SH-SY5Y (cell line): ENCODE measurements at regions not wholly inside any gene's neighbourhood (a gene's known extent, or its start where the extent isn't known, plus 50 kb on each side); places are given as distances from the start of the nearest gene placed in this dataset.

ENCODE experiments used
- GATA2 ChIP-seq: IDR thresholded peaks from 2 replicates; pipeline ENCODE4 v1.6.1; 2011; ENCODE audit warnings: mild to moderate bottlenecking, low read depth, low read length
- GATA3 ChIP-seq: IDR thresholded peaks from 2 replicates; pipeline ENCODE4 v1.6.1; 2011; ENCODE audit warnings: low read depth, mild to moderate bottlenecking, low read length, moderate library complexity

- TF ChIP-seq GATA3 (no peak), GATA2 (no peak)
Measured at GRCh38 chr10:36677431-36677768, 448.0 kb upstream of the ANKRD30A start.
